Omental fat pad (tissue), 3 donors: ENCODE measurements at regions not wholly inside any gene's neighbourhood (a gene's known extent, or its start where the extent isn't known, plus 50 kb on each side); places are given as distances from the start of the nearest gene placed in this dataset.

Experiments used
- ATAC-seq: fragments of 150-250 bp; one replicate; pipeline ENCODE4 v1.9.1; 2016; ENCODE audit warnings: mild to moderate bottlenecking, moderate library complexity; ENCODE audit not compliant: low FRiP score
- DNase-seq: peaks from one replicate; pipeline ENCODE4 v3.0.0-alpha.2; 2019; ENCODE audit warnings: low spot score
- CTCF ChIP-seq, 3 donors: fragments of 450-650 bp; IDR thresholded peaks; one replicate each; pipeline ENCODE4 v1.5.1; 2016 to 2017; ENCODE audit warnings: antibody characterized with exemption in 3 of 3, mild to moderate bottlenecking in 3 of 3, moderate library complexity in 2 of 3

GRCh38 chr1:59232216-59232615 lies 64.7 kb upstream of the FGGY start:
- DNase-seq, result no peak
- ATAC-seq, result no peak
- TF ChIP-seq CTCF (IDR thresholded peaks at IDR 0.05), result no peak

GRCh38 chr1:59233444-59233843 lies 63.5 kb upstream of the FGGY start:
- ATAC-seq (no peak), DNase-seq (no peak)
- no peak for TF ChIP-seq CTCF (IDR thresholded peaks at IDR 0.05)

- no peak for TF ChIP-seq CTCF (IDR thresholded peaks at IDR 0.05)
- DNase-seq (no peak), ATAC-seq (no peak)
Observed at GRCh38 chr1:59236721-59237545, 60.0 kb upstream of the FGGY start.

- ATAC-seq (no peak), DNase-seq (no peak)
- TF ChIP-seq CTCF (IDR thresholded peaks at IDR 0.05), result no peak
Observed at GRCh38 chr1:59237900-59238299, 59.0 kb upstream of the FGGY start.

GRCh38 chr1:59238333-59238934 lies 58.5 kb upstream of the FGGY start:
- ATAC-seq (no peak), DNase-seq (no peak)
- TF ChIP-seq CTCF (IDR thresholded peaks at IDR 0.05), result no peak

- ATAC-seq (no peak), DNase-seq (no peak)
- TF ChIP-seq CTCF (IDR thresholded peaks at IDR 0.05), result no peak
Observed at GRCh38 chr1:59238993-59239392, 57.9 kb upstream of the FGGY start.

- no peak for DNase-seq
- TF ChIP-seq CTCF (IDR thresholded peaks at IDR 0.05), result no peak
- ATAC-seq, result no peak
Observed at GRCh38 chr1:59241909-59242308, 55.0 kb upstream of the FGGY start.
